Type B pancreatic cell (in vitro differentiated cells): ENCODE measurements at regions not wholly inside any gene's neighbourhood (a gene's known extent, or its start where the extent isn't known, plus 50 kb on each side); places are given as distances from the start of the nearest gene placed in this dataset.
"Not testable (repeated sequence)": the region's sequence is repeated elsewhere in the genome, so short reads cannot be mapped to it uniquely, and the experiment has no call there.

Experiments
- DNase-seq: peaks from one replicate; pipeline ENCODE4 v3.0.0; 2021; ENCODE audit warnings: mixed read lengths; ENCODE audit not compliant: unreplicated experiment; ENCODE audit errors: extremely low spot score
- H3K27ac Mint-ChIP-seq: 2 replicates; pipeline ENCODE4 v1.8.0; 2021; ENCODE audit warnings: mild to moderate bottlenecking, mixed read lengths
- H3K27me3 Mint-ChIP-seq: 2 replicates; pipeline ENCODE4 v1.8.0; 2021; ENCODE audit warnings: mixed read lengths
- H3K36me3 Mint-ChIP-seq: 2 replicates; pipeline ENCODE4 v1.8.0; 2021; ENCODE audit warnings: mixed read lengths
- H3K4me1 Mint-ChIP-seq: one replicate; pipeline ENCODE4 v1.8.0; 2021; ENCODE audit warnings: mixed read lengths; ENCODE audit not compliant: unreplicated experiment
- H3K4me3 Mint-ChIP-seq: 2 replicates; pipeline ENCODE4 v1.8.0; 2021; ENCODE audit warnings: mild to moderate bottlenecking, mixed read lengths
- H3K9me3 Mint-ChIP-seq: 2 replicates; pipeline ENCODE4 v1.8.0; 2021; ENCODE audit warnings: mixed read lengths
- CTCF ChIP-seq: fragments of 200-600 bp; sonication (generic); conservative IDR thresholded peaks from 2 replicates; pipeline ENCODE4 v1.5.0; 2021; ENCODE audit warnings: antibody characterized with exemption, mild to moderate bottlenecking

GRCh38 chr14:82811246-82811645, 1277.6 kb upstream of the SEL1L start:
- DNase-seq, result no peak
- Mint-ChIP-seq H3K4me1 (no peaks in the 10 kb centered on the region), H3K27ac (no peak overlapping the region), H3K9me3 (peaks cover 6% of the 10 kb centered on the region), H3K36me3 (no peaks in the 10 kb centered on the region), H3K4me3 (no peak overlapping the region), H3K27me3 (peaks cover 9% of the 10 kb centered on the region)
- no peak for TF ChIP-seq CTCF

- H3K4me1 Mint-ChIP-seq, DNase-seq, H3K27ac Mint-ChIP-seq, H3K36me3 Mint-ChIP-seq, H3K4me3 Mint-ChIP-seq, H3K27me3 Mint-ChIP-seq, H3K9me3 Mint-ChIP-seq: not testable (repeated sequence)
Observed at GRCh38 chr14:82814339-82814738, 1280.7 kb upstream of the SEL1L start.

GRCh38 chr14:82830596-82830995, 1296.9 kb upstream of the SEL1L start:
- Mint-ChIP-seq H3K4me3 (no peak overlapping the region), H3K4me1 (peaks cover 4% of the 10 kb centered on the region), H3K27me3 (no peaks in the 10 kb centered on the region), H3K36me3 (no peaks in the 10 kb centered on the region), H3K27ac (no peak overlapping the region), H3K9me3 (no peaks in the 10 kb centered on the region)
- no peak for TF ChIP-seq CTCF
- no peak for DNase-seq

GRCh38 chr14:82836256-82836950, 1302.8 kb upstream of the SEL1L start:
- H3K4me3 Mint-ChIP-seq, result no peak overlapping the region
- H3K27ac Mint-ChIP-seq, result no peak overlapping the region
- no peaks in the 10 kb centered on the region for H3K4me1 Mint-ChIP-seq
- no peak for DNase-seq
- no peaks in the 10 kb centered on the region for H3K36me3 Mint-ChIP-seq
- no peak for TF ChIP-seq CTCF
- no peaks in the 10 kb centered on the region for H3K27me3 Mint-ChIP-seq
- H3K9me3 Mint-ChIP-seq, result no peaks in the 10 kb centered on the region

GRCh38 chr14:82837611-82838140, 1304.0 kb upstream of the SEL1L start:
- H3K27me3 Mint-ChIP-seq, result peaks cover 3% of the 10 kb centered on the region
- no peaks in the 10 kb centered on the region for H3K4me1 Mint-ChIP-seq
- no peak for TF ChIP-seq CTCF
- H3K4me3 Mint-ChIP-seq, result no peak overlapping the region
- no peaks in the 10 kb centered on the region for H3K36me3 Mint-ChIP-seq
- DNase-seq, result no peak
- H3K9me3 Mint-ChIP-seq, result no peaks in the 10 kb centered on the region
- H3K27ac Mint-ChIP-seq, result no peak overlapping the region

GRCh38 chr14:82850576-82850975, 1316.9 kb upstream of the SEL1L start:
- Mint-ChIP-seq H3K4me1 (peaks cover 12% of the 10 kb centered on the region), H3K36me3 (no peaks in the 10 kb centered on the region), H3K9me3 (peaks cover 3% of the 10 kb centered on the region), H3K27ac (no peak overlapping the region), H3K4me3 (no peak overlapping the region), H3K27me3 (peaks cover 12% of the 10 kb centered on the region)
- no peak for TF ChIP-seq CTCF
- DNase-seq, result no peak
